SIG-M5 treated with dmso at 0.1 percent for 504 hours (cell line): ENCODE measurements at regions not wholly inside any gene's neighbourhood (a gene's known extent, or its start where the extent isn't known, plus 50 kb on each side); places are given as distances from the start of the nearest gene placed in this dataset.
A peak's percentile ranks its signal among the peaks of the same experiment; 100 is the strongest.
"Not testable (repeated sequence)": the region's sequence is repeated elsewhere in the genome, so short reads cannot be mapped to it uniquely, and the experiment has no call there.

Source experiments
- DNase-seq: peaks from one replicate; lab custom pipeline; 2025; ENCODE audit not compliant: unreplicated experiment; lab: John Stamatoyannopoulos, UW

- DNase-seq: no peak
These were observed 418.9 kb upstream of the POM121L12 start for GRCh38 chr7:52616552-52616951.

- DNase-seq: no peak
These were observed 420.3 kb upstream of the POM121L12 start for GRCh38 chr7:52615021-52615695.

- DNase-seq: no peak
These were observed 425.9 kb upstream of the POM121L12 start for GRCh38 chr7:52609511-52609910.

GRCh38 chr7:52592698-52593097 lies 442.7 kb upstream of the POM121L12 start:
- no peak for DNase-seq

GRCh38 chr7:52586704-52587103 lies 448.7 kb upstream of the POM121L12 start:
- no peak for DNase-seq

GRCh38 chr7:52584041-52584440 lies 451.4 kb upstream of the POM121L12 start:
- no peak for DNase-seq

- not testable (repeated sequence) for DNase-seq
These were observed 462.3 kb upstream of the POM121L12 start for GRCh38 chr7:52573141-52573540.

GRCh38 chr7:52571026-52571425 lies 464.4 kb upstream of the POM121L12 start:
- no peak for DNase-seq

GRCh38 chr7:52569151-52569550 lies 466.3 kb upstream of the POM121L12 start:
- no peak for DNase-seq

GRCh38 chr7:52565974-52566373 lies 469.5 kb upstream of the POM121L12 start:
- DNase-seq: no peak

GRCh38 chr7:52555805-52556204 lies 479.6 kb upstream of the POM121L12 start:
- DNase-seq: no peak

GRCh38 chr7:52547308-52547910 lies 488.0 kb upstream of the POM121L12 start:
- DNase-seq: no peak

GRCh38 chr7:52541198-52541765 lies 494.2 kb upstream of the POM121L12 start:
- DNase-seq: not testable (repeated sequence)

GRCh38 chr7:52540041-52540440 lies 495.4 kb upstream of the POM121L12 start:
- peak; percentile 2 for DNase-seq

GRCh38 chr7:52539414-52539813 lies 496.0 kb upstream of the POM121L12 start:
- DNase-seq: no peak

- DNase-seq: no peak
These were observed 498.4 kb upstream of the POM121L12 start for GRCh38 chr7:52537051-52537450.

GRCh38 chr7:52525772-52526341 lies 509.6 kb upstream of the POM121L12 start:
- no peak for DNase-seq

- no peak for DNase-seq
These were observed 516.6 kb upstream of the POM121L12 start for GRCh38 chr7:52518869-52519268.

GRCh38 chr7:52512656-52513055 lies 522.8 kb upstream of the POM121L12 start:
- DNase-seq: no peak

GRCh38 chr7:52507546-52508255 lies 527.7 kb upstream of the POM121L12 start:
- no peak for DNase-seq

- DNase-seq: no peak
These were observed 529.1 kb upstream of the POM121L12 start for GRCh38 chr7:52506325-52506724.

GRCh38 chr7:52504561-52504960 lies 530.9 kb upstream of the POM121L12 start:
- no peak for DNase-seq
